AG09319 (cell line): ENCODE measurements at regions not wholly inside any gene's neighbourhood (a gene's known extent, or its start where the extent isn't known, plus 50 kb on each side); places are given as distances from the start of the nearest gene placed in this dataset.

Experiments
- DNase-seq: peaks from one replicate; pipeline ENCODE4 v3.0.0-alpha.2; 2010; ENCODE audit warnings: low read depth; ENCODE audit errors: extremely low read depth
- CTCF ChIP-seq: IDR thresholded peaks from 2 replicates; pipeline ENCODE4 v1.5.1; 2011; ENCODE audit warnings: low read depth, mild to moderate bottlenecking, inconsistent platforms, low read length, moderate library complexity

GRCh38 chr5:124124711-124125229 lies 612.8 kb downstream of the CSNK1G3 start:
- no peak for TF ChIP-seq CTCF
- no peak for DNase-seq

GRCh38 chr5:124121198-124121597 lies 609.2 kb downstream of the CSNK1G3 start:
- TF ChIP-seq CTCF: no peak
- DNase-seq: no peak

GRCh38 chr5:124114911-124115310 lies 602.9 kb downstream of the CSNK1G3 start:
- DNase-seq: no peak
- TF ChIP-seq CTCF: no peak

GRCh38 chr5:124111886-124112285 lies 599.9 kb downstream of the CSNK1G3 start:
- no peak for TF ChIP-seq CTCF
- no peak for DNase-seq

- DNase-seq: no peak
- TF ChIP-seq CTCF: no peak
Measured at GRCh38 chr5:124110942-124111341, 599.0 kb downstream of the CSNK1G3 start.

- no peak for DNase-seq
- no peak for TF ChIP-seq CTCF
Measured at GRCh38 chr5:124105326-124105725, 593.3 kb downstream of the CSNK1G3 start.

- no peak for DNase-seq
- TF ChIP-seq CTCF: no peak
Measured at GRCh38 chr5:124104821-124105220, 592.8 kb downstream of the CSNK1G3 start.
